ENCODE measurements at regions not wholly inside any gene's neighbourhood (a gene's known extent, or its start where the extent isn't known, plus 50 kb on each side); places are given as distances from the start of the nearest gene placed in this dataset.

DNA sequence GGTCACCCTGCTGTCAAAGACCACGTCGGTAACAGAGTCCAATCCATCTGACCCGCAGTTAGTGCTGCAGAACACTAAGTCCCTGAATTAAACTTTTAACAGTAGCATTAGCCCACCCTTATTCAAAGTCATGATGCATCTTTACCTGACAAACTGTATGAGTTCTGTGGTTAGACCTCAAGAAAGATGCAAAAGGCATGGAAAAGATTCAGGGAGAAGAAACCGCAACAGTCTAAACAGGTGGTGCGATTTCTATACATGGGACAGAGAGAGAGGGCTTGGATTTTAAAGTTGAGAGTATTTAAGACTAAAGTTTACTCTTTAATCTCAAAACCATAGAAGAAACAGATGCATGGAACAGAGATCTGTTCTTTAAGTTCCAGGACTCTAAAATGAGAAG is 103.3 kb upstream of the NFE2L3 start:
- H3K27ac ChIP-seq, result no peak overlapping the region
- intact Hi-C loops (cut with DNase I), result no loop called here
- H3K36me3 ChIP-seq, result no peaks in the 10 kb centered on the region
- no peaks in the 10 kb centered on the region for H3K4me1 ChIP-seq
- WGBS (ENCODE audit: insufficient coverage, low coverage, low lambda C conversion rate, missing lambda C conversion rate), result 75% methylated on average over 3 of the region's 5 CpGs
- ATAC-seq (no peak), DNase-seq (no peak)
- no peak overlapping the region for H3K4me3 ChIP-seq
- no peaks in the 10 kb centered on the region for H3K9me3 ChIP-seq
- no peak for TF ChIP-seq POLR2A (IDR thresholded peaks at IDR 0.05)
- TF ChIP-seq, protein P1, sequence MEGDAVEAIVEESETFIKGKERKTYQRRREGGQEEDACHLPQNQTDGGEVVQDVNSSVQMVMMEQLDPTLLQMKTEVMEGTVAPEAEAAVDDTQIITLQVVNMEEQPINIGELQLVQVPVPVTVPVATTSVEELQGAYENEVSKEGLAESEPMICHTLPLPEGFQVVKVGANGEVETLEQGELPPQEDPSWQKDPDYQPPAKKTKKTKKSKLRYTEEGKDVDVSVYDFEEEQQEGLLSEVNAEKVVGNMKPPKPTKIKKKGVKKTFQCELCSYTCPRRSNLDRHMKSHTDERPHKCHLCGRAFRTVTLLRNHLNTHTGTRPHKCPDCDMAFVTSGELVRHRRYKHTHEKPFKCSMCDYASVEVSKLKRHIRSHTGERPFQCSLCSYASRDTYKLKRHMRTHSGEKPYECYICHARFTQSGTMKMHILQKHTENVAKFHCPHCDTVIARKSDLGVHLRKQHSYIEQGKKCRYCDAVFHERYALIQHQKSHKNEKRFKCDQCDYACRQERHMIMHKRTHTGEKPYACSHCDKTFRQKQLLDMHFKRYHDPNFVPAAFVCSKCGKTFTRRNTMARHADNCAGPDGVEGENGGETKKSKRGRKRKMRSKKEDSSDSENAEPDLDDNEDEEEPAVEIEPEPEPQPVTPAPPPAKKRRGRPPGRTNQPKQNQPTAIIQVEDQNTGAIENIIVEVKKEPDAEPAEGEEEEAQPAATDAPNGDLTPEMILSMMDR (IDR thresholded peaks at IDR 0.05), result no peak
- no peaks in the 10 kb centered on the region for H3K27me3 ChIP-seq

DNA sequence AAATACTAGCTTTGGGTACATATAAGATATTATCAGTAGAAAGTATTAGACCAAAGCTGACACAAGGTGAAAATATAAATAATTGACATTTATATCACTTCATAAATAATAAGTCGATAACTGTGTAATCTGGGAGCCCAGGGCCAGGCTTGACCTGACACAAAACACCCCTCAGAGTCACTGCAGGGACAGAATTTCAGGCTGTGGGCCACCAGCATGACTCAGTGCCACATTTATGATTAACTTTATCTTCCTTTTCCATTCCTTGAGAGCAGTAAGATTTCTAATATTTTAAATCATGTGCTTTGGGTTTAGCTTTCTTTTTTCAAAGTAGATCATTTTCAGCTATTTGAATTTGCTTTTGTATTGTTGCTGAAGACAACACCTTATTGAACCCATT is 102.9 kb upstream of the NFE2L3 start:
- WGBS (ENCODE audit: insufficient coverage, low coverage, low lambda C conversion rate, missing lambda C conversion rate), result 83% methylated on average over 1 of the region's 1 CpG
- H3K4me1 ChIP-seq, result no peaks in the 10 kb centered on the region
- TF ChIP-seq POLR2A (IDR thresholded peaks at IDR 0.05), result no peak
- TF ChIP-seq, protein P1 (IDR thresholded peaks at IDR 0.05), result no peak
- intact Hi-C loops (cut with DNase I), result no loop called here
- no peaks in the 10 kb centered on the region for H3K27me3 ChIP-seq
- DNase-seq, result no peak
- no peak overlapping the region for H3K4me3 ChIP-seq
- no peak for ATAC-seq
- H3K9me3 ChIP-seq, result no peaks in the 10 kb centered on the region
- H3K27ac ChIP-seq, result no peak overlapping the region
- H3K36me3 ChIP-seq, result no peaks in the 10 kb centered on the region

DNA sequence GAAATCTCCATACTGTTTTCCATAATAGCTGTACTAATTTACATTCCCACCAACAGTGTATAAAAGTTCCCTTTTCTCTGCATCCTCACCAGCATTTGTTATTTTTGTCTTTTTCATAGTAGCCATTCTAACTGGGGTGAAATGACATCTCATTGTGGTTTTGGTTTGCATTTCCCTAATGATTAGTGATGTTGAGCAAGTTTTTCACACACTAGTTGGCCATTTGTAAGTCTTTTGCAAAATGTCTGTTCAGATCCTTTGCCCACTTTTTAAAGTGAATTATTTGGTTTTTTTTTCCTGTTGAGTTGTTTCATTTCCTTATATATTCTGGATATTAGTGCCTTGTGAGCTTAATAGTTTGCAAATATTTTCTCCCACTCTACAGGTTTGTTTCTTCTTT is 101.0 kb upstream of the NFE2L3 start:
- intact Hi-C loops (cut with DNase I), result no loop called here
- Histone ChIP-seq H3K4me3 (no peak overlapping the region), H3K27me3 (no peaks in the 10 kb centered on the region), H3K9me3 (no peaks in the 10 kb centered on the region), H3K4me1 (no peaks in the 10 kb centered on the region), H3K27ac (no peak overlapping the region), H3K36me3 (no peaks in the 10 kb centered on the region)
- TF ChIP-seq, protein P1 (IDR thresholded peaks at IDR 0.05), result no peak
- no peak for TF ChIP-seq POLR2A (IDR thresholded peaks at IDR 0.05)
- DNase-seq, result no peak
- no peak for ATAC-seq

DNA sequence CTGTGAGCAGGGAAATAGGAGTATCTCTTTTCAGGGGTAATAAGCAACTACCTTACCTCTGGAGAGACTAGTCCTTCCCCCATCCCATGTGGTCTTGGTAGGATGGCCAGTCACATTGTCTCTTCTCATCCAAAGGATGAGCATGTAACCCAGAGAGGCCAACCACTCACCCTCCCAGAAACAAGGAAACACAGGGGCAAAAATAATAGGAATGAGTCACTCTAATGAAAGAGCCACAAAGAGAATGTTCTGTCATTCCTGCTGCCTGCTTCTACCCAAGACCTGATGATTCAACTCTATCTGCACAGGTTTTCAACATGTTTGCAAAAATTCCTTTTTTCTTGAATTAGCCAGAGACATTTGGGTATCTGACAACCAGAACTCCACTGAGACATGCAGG is 99.3 kb upstream of the NFE2L3 start:
- no peak for TF ChIP-seq POLR2A (IDR thresholded peaks at IDR 0.05)
- TF ChIP-seq, protein P1 (IDR thresholded peaks at IDR 0.05), result no peak
- H3K4me3 ChIP-seq, result no peak overlapping the region
- no peaks in the 10 kb centered on the region for H3K4me1 ChIP-seq
- intact Hi-C loops (cut with DNase I), result no loop called here
- H3K36me3 ChIP-seq, result no peaks in the 10 kb centered on the region
- DNase-seq, result no peak
- no peaks in the 10 kb centered on the region for H3K9me3 ChIP-seq
- ATAC-seq, result peak in 1 of 4 donors; percentile 58
- H3K27me3 ChIP-seq, result no peaks in the 10 kb centered on the region
- H3K27ac ChIP-seq, result no peak overlapping the region

DNA sequence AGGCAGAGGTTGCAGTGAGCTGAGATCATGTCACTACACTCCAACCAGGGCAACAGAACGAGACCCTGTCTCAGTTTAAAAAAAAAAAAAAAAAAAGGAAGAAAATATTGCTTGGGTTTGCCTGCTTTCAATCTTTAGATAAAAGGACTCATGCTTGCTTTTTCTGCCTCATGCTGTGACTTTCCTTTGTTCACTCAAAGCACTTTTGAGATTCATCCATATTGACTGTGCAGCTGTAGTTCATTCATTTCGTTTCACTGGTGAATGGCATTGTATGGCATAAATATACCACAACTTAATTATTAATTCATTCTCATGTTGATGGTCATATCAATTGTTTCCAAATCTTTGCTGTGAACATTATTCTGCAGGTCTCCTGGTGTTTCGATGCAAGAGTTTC is 97.6 kb upstream of the NFE2L3 start:
- Histone ChIP-seq H3K9me3 (no peaks in the 10 kb centered on the region), H3K4me3 (no peak overlapping the region), H3K27ac (no peak overlapping the region), H3K36me3 (no peaks in the 10 kb centered on the region), H3K27me3 (no peaks in the 10 kb centered on the region), H3K4me1 (no peaks in the 10 kb centered on the region)
- 82% methylated on average over 3 of the region's 3 CpGs for WGBS (ENCODE audit: insufficient coverage, low coverage, low lambda C conversion rate, missing lambda C conversion rate)
- DNase-seq (no peak), ATAC-seq (no peak)
- intact Hi-C loops (cut with DNase I), result no loop called here
- TF ChIP-seq POLR2A (IDR thresholded peaks at IDR 0.05), result no peak
- TF ChIP-seq, protein P1 (IDR thresholded peaks at IDR 0.05), result no peak
